GM12875 (cell line): ENCODE measurements at regions not wholly inside any gene's neighbourhood (a gene's known extent, or its start where the extent isn't known, plus 50 kb on each side); places are given as distances from the start of the nearest gene placed in this dataset.

Experiments
- H3K4me3 ChIP-seq: one replicate; pipeline ENCODE4 v1.5.1; 2011; ENCODE audit warnings: low read depth, low read length, control low read depth
- CTCF ChIP-seq: IDR thresholded peaks from 2 replicates; pipeline ENCODE4 v1.5.1; 2011; ENCODE audit warnings: low read depth, mild to moderate bottlenecking, control low read depth, inconsistent platforms, low read length, moderate library complexity, borderline replicate concordance; ENCODE audit not compliant: insufficient read depth

GRCh38 chr7:18419456-18419855, 76.1 kb upstream of the HDAC9 start:
- no peak overlapping the region for H3K4me3 ChIP-seq
- TF ChIP-seq CTCF: no peak

DNA sequence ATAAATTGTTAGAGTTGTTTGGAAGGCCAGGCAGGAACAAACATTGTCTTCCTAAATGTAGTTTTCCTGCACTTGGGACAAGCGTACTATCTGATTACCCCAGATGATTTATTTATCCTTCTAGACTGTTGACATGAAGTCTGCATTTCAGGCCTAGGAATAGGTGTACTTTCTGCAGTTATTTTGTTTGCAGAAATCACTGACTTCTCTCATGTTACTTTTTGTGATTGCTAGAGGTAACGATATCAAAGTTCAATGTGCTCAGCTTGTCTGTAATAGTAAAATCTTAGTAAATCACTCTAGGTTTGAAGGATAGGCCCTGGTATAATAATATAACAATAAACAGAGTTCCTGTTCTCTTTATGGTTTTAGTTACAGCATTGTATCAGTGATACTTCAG, 75.4 kb upstream of the HDAC9 start:
- H3K4me3 ChIP-seq: no peak overlapping the region
- TF ChIP-seq CTCF: no peak

DNA sequence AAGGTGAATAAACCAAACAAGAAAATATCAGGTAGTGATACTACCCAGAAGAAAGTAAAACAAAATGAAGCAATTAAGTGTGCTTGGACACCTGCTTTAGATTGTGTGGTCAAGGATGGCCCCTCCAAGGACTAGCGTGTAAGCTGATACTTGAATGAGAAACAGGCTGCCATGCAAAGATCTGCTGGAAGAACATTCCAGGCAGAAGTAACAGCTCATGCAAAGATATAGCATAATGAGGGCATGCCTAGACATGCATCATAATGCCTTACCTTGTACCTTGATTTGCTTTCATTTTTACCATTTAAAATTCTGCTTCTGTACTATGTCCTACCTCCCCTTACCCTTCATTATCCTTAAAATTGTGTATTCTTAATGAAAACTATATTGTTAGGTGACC, 74.8 kb upstream of the HDAC9 start:
- H3K4me3 ChIP-seq: no peak overlapping the region
- TF ChIP-seq CTCF: no peak

DNA sequence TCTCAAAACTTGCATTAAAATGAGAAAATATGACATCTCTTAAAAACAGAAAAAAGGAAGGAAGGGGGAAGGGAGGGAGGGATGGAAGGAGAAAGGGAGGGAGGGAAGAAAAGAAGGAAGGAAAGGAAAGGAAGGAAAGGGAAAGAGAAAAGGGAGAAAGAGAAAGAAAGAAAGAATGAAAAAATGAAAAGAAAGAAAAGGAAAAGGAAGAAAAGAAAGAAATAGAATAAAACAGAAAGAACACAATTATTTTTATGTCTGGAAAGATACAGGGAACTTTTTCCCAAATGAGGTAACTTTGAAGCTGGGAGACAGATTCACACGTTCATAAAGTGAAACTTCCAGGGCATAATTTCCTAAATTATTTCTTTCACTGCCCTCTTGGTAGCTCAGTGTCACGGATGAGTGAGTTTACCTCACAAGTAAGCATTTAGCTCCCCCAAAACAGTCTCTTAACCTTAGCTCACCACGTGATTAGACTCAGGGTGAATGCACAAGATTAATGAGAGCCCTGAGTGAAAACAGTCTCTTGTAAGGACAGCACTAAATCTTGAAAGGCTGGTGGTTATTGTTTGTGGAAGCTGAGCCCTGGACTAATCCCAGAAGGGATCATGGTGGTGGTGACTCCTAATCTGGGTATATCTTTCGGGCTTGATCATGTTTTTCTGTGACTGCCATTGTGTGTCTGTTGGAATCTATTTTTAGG, 74.1 kb upstream of the HDAC9 start:
- no peak overlapping the region for H3K4me3 ChIP-seq
- TF ChIP-seq CTCF: no peak

- no peak overlapping the region for H3K4me3 ChIP-seq
- no peak for TF ChIP-seq CTCF
Observed at GRCh38 chr7:18425227-18425626, 70.3 kb upstream of the HDAC9 start.

- no peak overlapping the region for H3K4me3 ChIP-seq
- TF ChIP-seq CTCF: no peak
Observed at GRCh38 chr7:18425838-18426445, 69.6 kb upstream of the HDAC9 start.

GRCh38 chr7:18426564-18427226, 68.9 kb upstream of the HDAC9 start:
- H3K4me3 ChIP-seq: no peak overlapping the region
- TF ChIP-seq CTCF: no peak
